A673 (cell line): ENCODE measurements at regions not wholly inside any gene's neighbourhood (a gene's known extent, or its start where the extent isn't known, plus 50 kb on each side); places are given as distances from the start of the nearest gene placed in this dataset.

ENCODE experiments used
- BruUV-seq: library from RNA; stranded (reverse); fragments of 400-500 nt; replicated peaks from 2 replicates; lab custom pipeline; 2021; lab: Mats Ljungman, UMichigan
- CTCF ChIA-PET: fragments of 300-600 bp; sonication (Branson Sonifier 250); formaldehyde crosslinking; loops from one replicate; lab custom pipeline; 2022; ENCODE audit warnings: antibody characterized with exemption; lab: Charles Lee
- POLR2A ChIA-PET: fragments of 300-600 bp; sonication (Branson Sonifier 250); formaldehyde crosslinking; loops from one replicate; lab custom pipeline; 2022; ENCODE audit warnings: antibody characterized with exemption; ENCODE audit not compliant: low non-redundant PET; lab: Charles Lee
- DNase-seq: peaks from one replicate; pipeline ENCODE4 v3.0.0-alpha.2; 2015; ENCODE audit warnings: low spot score
- H3K27ac ChIP-seq: fragments of 200-600 bp; sonication (generic); 2 replicates; pipeline ENCODE4 v1.5.1; 2016; ENCODE audit warnings: mixed run types, low read depth, mild to moderate bottlenecking, mixed read lengths, antibody characterized with exemption, low read length; ENCODE audit not compliant: poor library complexity, severe bottlenecking
- H3K27me3 ChIP-seq: fragments of 200-600 bp; sonication (generic); replicated peaks from 2 replicates; pipeline ENCODE4 v1.6.1; 2017; ENCODE audit warnings: mixed run types, low read depth, mild to moderate bottlenecking, mixed read lengths, antibody characterized with exemption, low read length; ENCODE audit not compliant: insufficient read depth, poor library complexity
- H3K36me3 ChIP-seq: fragments of 200-600 bp; sonication (generic); 2 replicates; pipeline ENCODE4 v1.6.1; 2016; ENCODE audit warnings: mixed run types, mild to moderate bottlenecking, mixed read lengths, antibody characterized with exemption, low read length; ENCODE audit not compliant: insufficient read depth, poor library complexity, severe bottlenecking
- H3K4me1 ChIP-seq: fragments of 200-600 bp; sonication (generic); 2 replicates; pipeline ENCODE4 v1.6.1; 2017; ENCODE audit warnings: mixed run types, mild to moderate bottlenecking, mixed read lengths, antibody characterized with exemption, low read length; ENCODE audit not compliant: insufficient read depth, poor library complexity, severe bottlenecking
- H3K4me3 ChIP-seq: fragments of 200-600 bp; sonication (generic); 2 replicates; pipeline ENCODE4 v1.5.1; 2016; ENCODE audit warnings: low read depth, mixed run types, mild to moderate bottlenecking, mixed read lengths, low read length; ENCODE audit not compliant: poor library complexity, severe bottlenecking
- H3K9me3 ChIP-seq: fragments of 200-600 bp; sonication (generic); 2 replicates; pipeline ENCODE4 v1.6.1; 2016; ENCODE audit warnings: mixed run types, low read depth, mild to moderate bottlenecking, mixed read lengths, antibody characterized with exemption, low read length; ENCODE audit not compliant: poor library complexity, severe bottlenecking
- CTCF ChIP-seq: fragments of 300-800, 200-600 bp; sonication (generic); conservative IDR thresholded peaks from 2 replicates; pipeline ENCODE4 v1.5.1; 2017; ENCODE audit warnings: low read depth, mild to moderate bottlenecking, antibody characterized with exemption, low read length, moderate library complexity, mixed read lengths
- EZH2 ChIP-seq: fragments of 200-600 bp; sonication (generic); IDR thresholded peaks from 2 replicates; pipeline ENCODE4 v1.6.1; 2017; ENCODE audit warnings: borderline replicate concordance, low read depth, mild to moderate bottlenecking, mixed read lengths, antibody characterized with exemption, low read length; ENCODE audit not compliant: poor library complexity, severe bottlenecking
- intact Hi-C: fragments of 100-400 bp; cut with micrococcal nuclease; formaldehyde crosslinking; loops from one replicate; pipeline ENCODE4 v1.10.0; 2022; ENCODE audit not compliant: unreplicated experiment

GRCh38 chr20:4371623-4372251, 122.7 kb upstream of the ADRA1D start:
- no peak for DNase-seq
- ChIA-PET POLR2A (no interaction called here), CTCF (no interaction called here)
- intact Hi-C loops: no loop called here
- H3K4me1 ChIP-seq: peaks cover 31% of the 10 kb centered on the region
- no TSS peak for BruUV-seq
- no peak overlapping the region for H3K27ac ChIP-seq
- H3K36me3 ChIP-seq: no peaks in the 10 kb centered on the region
- no peak overlapping the region for H3K4me3 ChIP-seq
- H3K9me3 ChIP-seq: no peaks in the 10 kb centered on the region
- H3K27me3 ChIP-seq: no peaks in the 10 kb centered on the region
- TF ChIP-seq CTCF (no peak), EZH2 (no peak)

GRCh38 chr20:4370851-4371250, 121.8 kb upstream of the ADRA1D start:
- Histone ChIP-seq H3K9me3 (no peaks in the 10 kb centered on the region), H3K4me3 (no peak overlapping the region), H3K27me3 (no peaks in the 10 kb centered on the region), H3K27ac (no peak overlapping the region), H3K36me3 (no peaks in the 10 kb centered on the region), H3K4me1 (peaks cover 31% of the 10 kb centered on the region)
- intact Hi-C loops: no loop called here
- DNase-seq: no peak
- BruUV-seq: no TSS peak
- ChIA-PET CTCF (no interaction called here), POLR2A (no interaction called here)
- no peak for TF ChIP-seq CTCF
- TF ChIP-seq EZH2: no peak

- DNase-seq: no peak
- CTCF ChIA-PET: no interaction called here
- no peaks in the 10 kb centered on the region for H3K9me3 ChIP-seq
These were observed 120.7 kb upstream of the ADRA1D start for GRCh38 chr20:4369798-4370124.

More at GRCh38 chr20:4369798-4370124, 120.7 kb upstream of the ADRA1D start:
- TF ChIP-seq EZH2 (no peak), CTCF (no peak)
- Histone ChIP-seq H3K4me3 (no peak overlapping the region), H3K27ac (no peak overlapping the region), H3K4me1 (peaks cover 28% of the 10 kb centered on the region), H3K27me3 (no peaks in the 10 kb centered on the region), H3K36me3 (no peaks in the 10 kb centered on the region)
- no TSS peak for BruUV-seq
- POLR2A ChIA-PET: interaction anchor here (0.7 kb wide), 1 partner anchor 757 kb away, joined by 4 read pairs; no protein-coding TSS in a partner anchor
- intact Hi-C loops: no loop called here
